ENCODE measurements at regions not wholly inside any gene's neighbourhood (a gene's known extent, or its start where the extent isn't known, plus 50 kb on each side); places are given as distances from the start of the nearest gene placed in this dataset.
A peak's percentile ranks its signal among the peaks of the same experiment; 100 is the strongest.

- DNase-seq (ENCODE audit: low read depth), result no peak
These were observed 78.8 kb upstream of the UBL3 start for GRCh38 chr13:29929062-29929847.

DNA sequence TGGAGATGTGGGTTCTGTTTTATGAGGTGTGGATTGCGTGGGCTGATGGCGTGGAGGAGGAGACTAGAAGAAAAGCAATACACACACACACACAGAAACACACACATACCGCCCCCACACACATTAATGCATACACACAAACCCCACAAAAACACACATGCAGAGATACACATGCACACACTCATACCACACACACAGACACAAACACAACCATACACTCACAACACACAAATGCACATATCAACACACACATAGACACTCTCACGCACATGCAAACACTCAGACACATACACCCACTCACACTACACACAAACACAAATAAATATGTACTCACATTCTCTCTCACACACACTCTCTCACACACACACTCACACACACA is 75.7 kb upstream of the UBL3 start:
- DNase-seq (ENCODE audit: low read depth), result no peak

DNA sequence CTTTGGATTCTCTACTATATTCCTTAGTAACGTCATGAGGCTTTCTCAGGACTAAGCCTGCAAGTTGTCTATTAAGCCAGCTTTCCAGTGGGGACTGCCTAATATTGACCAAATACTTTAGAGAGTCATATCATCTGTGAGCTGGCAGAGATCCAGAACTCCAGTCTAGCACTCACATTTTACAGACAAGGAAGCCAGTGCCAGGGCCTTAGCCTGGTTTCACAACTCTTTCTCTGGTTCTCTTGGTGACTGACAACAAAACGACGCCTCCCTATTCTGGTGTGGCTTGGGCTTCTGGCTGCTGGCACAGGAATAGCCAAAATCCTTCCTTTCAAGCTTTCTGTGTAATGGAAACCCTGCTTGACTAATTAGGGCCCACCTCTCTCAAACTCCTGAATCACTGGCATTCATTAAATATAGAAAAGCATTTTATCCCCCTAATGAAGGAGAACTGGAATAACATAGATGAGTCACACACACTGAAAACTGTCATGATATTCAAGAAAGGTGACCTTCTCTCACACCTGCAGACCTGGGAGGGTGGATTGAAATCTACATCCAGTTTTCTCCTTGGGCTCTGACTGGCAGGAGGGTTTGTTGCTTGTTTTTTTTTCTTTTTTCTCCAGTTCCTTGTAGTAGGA is 75.2 kb upstream of the UBL3 start:
- DNase-seq (ENCODE audit: low read depth), result peak; percentile 71

DNA sequence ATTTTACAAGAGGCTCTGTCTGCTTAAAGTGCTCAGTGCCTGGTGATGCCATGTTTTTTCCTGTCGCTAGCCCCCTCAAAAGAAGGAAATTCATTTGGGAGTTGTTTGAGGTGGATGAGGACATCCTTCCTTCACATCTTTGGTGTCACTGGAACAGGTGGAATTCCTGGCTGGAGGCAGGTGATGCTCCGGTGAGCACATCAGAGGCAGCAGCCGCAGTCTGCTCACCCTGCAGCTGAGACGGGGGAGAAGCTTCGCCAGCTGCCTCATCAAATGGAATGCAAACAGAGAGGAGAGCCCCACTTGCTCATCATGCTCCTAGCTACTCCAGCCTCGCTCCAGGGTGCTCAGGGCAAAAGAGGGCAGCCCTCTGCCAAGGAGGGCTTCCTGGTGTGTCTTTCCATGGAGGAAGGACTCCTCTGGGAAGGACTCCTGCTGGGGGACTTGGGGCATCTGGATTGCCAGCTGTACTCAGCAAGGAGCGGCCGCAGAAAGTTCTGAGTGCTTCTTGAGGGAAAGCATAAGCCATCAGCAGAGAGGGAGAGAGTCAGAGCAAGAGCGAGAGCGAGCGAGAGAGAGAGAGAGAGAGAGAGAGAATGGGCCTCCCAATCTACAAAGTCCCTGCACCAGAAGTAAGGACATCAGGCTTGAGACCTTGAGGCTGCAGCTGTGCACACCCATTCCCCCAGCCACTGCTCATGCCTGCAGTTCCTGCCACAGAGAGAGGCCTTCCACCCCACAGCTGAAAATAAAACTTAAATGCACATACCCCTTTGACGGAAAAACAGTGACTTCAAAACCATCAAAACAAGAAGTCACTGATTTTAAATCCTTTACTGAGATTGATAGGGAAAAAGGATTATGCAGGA is 74.3 kb upstream of the UBL3 start:
- DNase-seq (ENCODE audit: low read depth), result peak; percentile 59

DNA sequence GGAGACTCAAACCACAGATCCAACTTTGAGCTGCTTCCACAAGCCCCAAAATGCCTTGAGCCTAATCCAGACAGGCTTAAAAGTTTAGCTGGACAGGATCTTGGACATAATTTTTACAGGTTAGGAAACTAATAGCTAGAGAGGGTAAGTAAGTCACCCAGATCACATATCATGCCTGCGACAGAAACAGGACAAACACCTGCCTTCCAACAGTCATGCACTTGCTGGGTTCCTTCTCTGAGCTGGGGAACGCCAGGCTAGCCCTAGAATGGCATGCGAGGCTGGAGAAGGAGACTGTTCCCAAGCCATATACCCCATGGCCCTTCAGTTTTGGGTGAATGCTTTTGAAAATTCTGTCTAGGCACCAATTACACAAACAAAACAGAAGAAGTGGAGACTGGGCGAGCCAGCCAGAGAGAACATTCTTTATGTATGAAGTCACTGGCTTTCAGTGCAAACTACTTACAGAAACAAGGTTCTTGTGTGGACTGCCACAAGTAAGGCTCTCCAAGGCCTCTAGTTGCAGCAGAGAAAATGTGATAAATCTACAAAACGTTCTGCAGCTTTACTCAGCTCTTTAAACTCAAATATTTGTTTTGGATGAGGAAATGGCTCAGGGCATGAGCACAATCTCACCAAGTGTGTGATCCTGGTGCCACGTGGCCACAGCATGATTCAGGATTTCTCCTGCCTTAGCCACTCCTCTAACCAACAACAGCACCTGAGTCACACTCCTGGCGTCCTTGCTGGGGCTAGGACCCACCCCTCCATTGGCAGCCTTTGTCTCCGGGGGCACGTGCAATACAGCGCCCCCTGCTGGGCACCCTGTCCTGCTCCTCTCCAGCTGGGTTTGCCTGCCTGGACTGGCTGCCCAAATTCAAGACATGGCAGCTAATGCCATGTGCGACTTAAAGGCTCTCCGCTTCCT is 73.4 kb upstream of the UBL3 start:
- peak; percentile 93 for DNase-seq (ENCODE audit: low read depth)

DNA sequence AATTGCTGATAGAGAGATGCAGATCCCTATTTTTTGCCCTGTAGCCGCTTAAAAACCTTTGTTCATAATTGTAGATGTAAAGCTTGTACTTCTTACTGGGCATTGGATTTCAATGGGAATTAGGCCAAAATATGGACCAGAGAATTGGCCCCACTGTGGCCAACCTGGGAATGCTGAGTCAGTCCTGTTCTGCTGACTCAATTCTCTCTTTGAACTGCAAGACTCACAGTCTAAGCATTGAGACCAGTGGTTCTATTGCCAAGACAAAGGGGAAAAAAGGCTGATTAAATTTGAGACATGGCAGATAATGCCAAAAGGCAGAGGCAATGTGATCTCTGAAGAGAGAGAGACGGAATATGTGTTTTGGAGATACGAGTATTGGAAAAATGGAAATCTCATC is 72.5 kb upstream of the UBL3 start:
- peak; percentile 70 for DNase-seq (ENCODE audit: low read depth)

DNA sequence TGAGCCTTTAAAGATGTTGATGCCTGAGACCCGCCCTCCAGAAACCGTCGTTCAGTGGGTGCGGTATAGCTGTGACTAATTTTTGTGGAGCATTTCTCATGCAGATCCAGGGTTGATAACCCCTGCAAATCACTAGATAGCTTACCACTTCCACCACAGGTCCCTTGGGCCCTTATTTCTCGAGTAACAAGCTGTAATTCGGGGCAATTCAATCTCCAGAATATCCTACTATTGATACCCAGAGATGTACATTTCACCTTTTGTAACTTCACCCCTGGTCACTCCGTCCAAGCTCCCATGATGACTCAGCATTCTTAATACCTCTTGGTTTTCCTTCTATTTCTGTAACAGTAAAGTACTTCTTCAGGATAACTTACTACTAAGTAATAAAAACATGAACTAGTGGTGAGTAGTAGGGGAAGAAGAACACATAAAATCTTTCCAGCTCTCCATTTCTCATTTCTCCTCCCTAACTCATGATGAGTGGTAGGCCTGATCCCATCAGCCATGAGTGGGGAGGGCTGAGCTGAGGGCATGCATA is 71.9 kb upstream of the UBL3 start:
- peak; percentile 65 for DNase-seq (ENCODE audit: low read depth)

DNA sequence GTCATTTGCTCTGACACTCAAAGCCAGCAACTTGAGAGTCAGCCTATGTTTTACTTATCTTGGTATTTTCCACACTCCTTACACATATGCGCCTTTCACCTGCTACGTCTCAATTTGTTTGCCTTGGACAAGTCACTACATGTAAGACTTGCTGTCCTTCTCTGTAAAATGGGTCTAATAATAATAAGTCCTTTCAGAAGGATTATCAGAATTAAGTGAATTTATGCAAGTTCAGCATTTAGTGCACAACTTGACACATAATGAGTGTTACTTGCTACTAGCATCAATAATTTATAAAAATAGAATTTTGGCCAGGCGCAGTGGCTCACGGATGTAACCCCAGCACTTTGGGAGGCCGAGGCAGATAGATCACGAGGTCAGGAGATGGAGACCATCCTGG is 71.1 kb upstream of the UBL3 start:
- no peak for DNase-seq (ENCODE audit: low read depth)

GRCh38 chr13:29920025-29920643 is 69.7 kb upstream of the UBL3 start:
- DNase-seq (ENCODE audit: low read depth), result no peak

DNA sequence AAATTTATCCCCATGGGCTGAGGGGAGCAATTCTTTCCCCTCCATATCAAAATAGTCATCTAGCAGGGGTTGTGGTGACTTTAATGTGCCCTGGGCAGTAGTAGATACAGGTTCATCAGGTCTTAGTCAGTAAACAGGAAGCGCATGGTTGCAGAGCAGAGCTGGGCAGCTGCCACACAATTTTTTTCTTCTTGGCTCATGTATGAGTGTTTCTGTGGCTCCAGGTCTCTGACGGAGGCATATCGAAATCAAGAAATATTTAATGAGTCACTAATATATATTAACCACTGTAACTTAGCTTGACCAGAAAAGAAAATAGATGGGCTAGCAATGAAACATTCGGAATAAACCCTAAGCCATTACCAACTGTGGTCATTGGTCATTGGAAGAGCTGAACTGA is 68.4 kb upstream of the UBL3 start:
- peak; percentile 83 for DNase-seq (ENCODE audit: low read depth)

- no peak for DNase-seq (ENCODE audit: low read depth)
These were observed 67.2 kb upstream of the UBL3 start for GRCh38 chr13:29917650-29918049.

- DNase-seq (ENCODE audit: low read depth), result no peak
These were observed 64.2 kb upstream of the UBL3 start for GRCh38 chr13:29914581-29914980.

GRCh38 chr13:29911781-29912418 is 61.5 kb upstream of the UBL3 start:
- no peak for DNase-seq (ENCODE audit: low read depth)

- DNase-seq (ENCODE audit: low read depth), result peak; percentile 83
These were observed 59.7 kb upstream of the UBL3 start for GRCh38 chr13:29909975-29910674.

GRCh38 chr13:29909081-29909730 is 58.8 kb upstream of the UBL3 start:
- DNase-seq (ENCODE audit: low read depth), result no peak

DNA sequence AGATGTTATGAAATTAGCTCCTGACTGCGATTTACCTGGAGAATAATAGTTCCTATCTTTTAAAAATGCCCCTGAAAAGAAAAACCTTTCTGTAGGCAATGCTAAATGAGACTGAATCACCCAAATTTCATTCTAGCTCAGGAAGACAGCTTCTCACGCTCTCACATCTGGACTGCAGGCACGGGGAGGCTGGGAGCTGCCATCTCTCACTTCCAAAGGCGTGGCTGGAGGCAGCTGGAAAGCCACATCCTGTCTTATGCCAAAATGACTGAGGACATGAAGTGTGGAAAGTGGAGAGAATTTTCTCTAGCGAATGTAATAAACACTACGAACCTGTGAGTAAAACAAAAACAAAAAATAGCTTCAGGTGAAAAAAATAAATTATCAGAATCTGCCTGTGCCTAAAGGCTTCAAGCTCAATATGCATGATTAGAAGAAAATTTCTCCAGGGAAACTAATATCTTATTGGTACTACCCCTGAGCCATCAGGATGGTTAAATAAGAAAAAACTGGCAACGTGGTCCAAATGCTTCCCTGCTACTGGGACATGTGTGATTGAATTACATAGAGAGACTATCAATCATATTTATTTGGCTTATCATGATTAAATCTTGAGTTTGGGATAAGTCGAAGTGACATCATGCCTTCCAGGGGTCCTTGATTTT is 58.1 kb upstream of the UBL3 start:
- peak; percentile 75 for DNase-seq (ENCODE audit: low read depth)

GRCh38 chr13:29907670-29908069 is 57.3 kb upstream of the UBL3 start:
- no peak for DNase-seq (ENCODE audit: low read depth)

DNA sequence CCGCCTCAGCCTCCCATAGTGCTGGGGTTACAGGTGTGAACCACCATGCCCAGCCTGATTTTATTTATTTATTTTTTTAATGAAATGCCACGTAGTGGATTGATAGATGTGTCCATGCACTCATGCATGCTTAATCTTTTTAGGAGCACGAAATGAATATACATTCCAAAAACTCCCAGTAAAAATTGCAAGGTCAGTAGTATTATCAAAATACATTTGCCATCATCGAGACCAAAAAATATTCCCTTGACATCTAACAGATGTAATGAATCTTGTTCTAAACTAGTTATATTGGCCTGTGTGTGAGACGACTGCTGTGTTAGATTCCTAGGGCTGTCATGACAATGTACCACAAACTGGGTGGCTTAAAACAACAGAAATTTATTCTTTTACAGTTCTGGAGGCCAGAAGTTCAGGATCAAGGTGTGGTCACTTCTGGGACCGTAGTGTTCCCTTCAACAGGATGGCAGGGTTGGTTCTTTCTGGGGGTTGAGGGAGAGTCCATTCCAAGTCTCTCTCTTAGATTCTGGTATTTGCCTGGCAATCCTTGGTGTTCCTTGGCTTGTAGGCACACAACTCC is 56.1 kb upstream of the UBL3 start:
- no peak for DNase-seq (ENCODE audit: low read depth)

All from LHCN-M2 (cell line).